ENCODE measurements at regions not wholly inside any gene's neighbourhood (a gene's known extent, or its start where the extent isn't known, plus 50 kb on each side); places are given as distances from the start of the nearest gene placed in this dataset.
"Not testable (repeated sequence)": the region's sequence is repeated elsewhere in the genome, so short reads cannot be mapped to it uniquely, and the experiment has no call there.

- TF ChIP-seq EZH2phosphoT487 (IDR thresholded peaks at IDR 0.05; ENCODE audit: borderline replicate concordance); CTCF (conservative IDR thresholded peaks at IDR 0.05; ENCODE audit: low read length): not testable (repeated sequence)
Observed at GRCh38 chrX:1888305-1888704, 273.4 kb downstream of the ASMT start.

Data from Loucy (cell line).